ENCODE measurements at regions not wholly inside any gene's neighbourhood (a gene's known extent, or its start where the extent isn't known, plus 50 kb on each side); places are given as distances from the start of the nearest gene placed in this dataset.

GRCh38 chr5:136731241-136731900 is 366.0 kb upstream of the TRPC7 start:
- ChIA-PET POLR2A (no interaction called here), CTCF (no interaction called here)
- no peak overlapping the region for H3K4me3 ChIP-seq (ENCODE audit: low read depth, low read length)
- H3K9me3 ChIP-seq (ENCODE audit: control insufficient read depth, insufficient read depth, low read length), result peaks cover 12% of the 10 kb centered on the region
- H3K27ac ChIP-seq (ENCODE audit: low read depth, low read length), result no peak overlapping the region
- TF ChIP-seq CTCF (IDR thresholded peaks at IDR 0.05; ENCODE audit: low read depth, low read length), result no peak
- no peak for DNase-seq (ENCODE audit: low read depth, low spot score)
- no peaks in the 10 kb centered on the region for H3K27me3 ChIP-seq (ENCODE audit: control insufficient read depth, insufficient read depth, low read length)

GRCh38 chr5:136730426-136730825 is 365.1 kb upstream of the TRPC7 start:
- POLR2A ChIA-PET, result no interaction called here
- DNase-seq (ENCODE audit: low read depth, low spot score), result no peak
- Histone ChIP-seq H3K4me3 (ENCODE audit: low read depth, low read length) (no peak overlapping the region), H3K9me3 (ENCODE audit: control insufficient read depth, insufficient read depth, low read length) (peaks cover 12% of the 10 kb centered on the region), H3K27ac (ENCODE audit: low read depth, low read length) (no peak overlapping the region), H3K27me3 (ENCODE audit: control insufficient read depth, insufficient read depth, low read length) (no peaks in the 10 kb centered on the region)
- no peak for TF ChIP-seq CTCF (IDR thresholded peaks at IDR 0.05; ENCODE audit: low read depth, low read length)
- CTCF ChIA-PET, result no interaction called here

- no peaks in the 10 kb centered on the region for H3K27me3 ChIP-seq (ENCODE audit: control insufficient read depth, insufficient read depth, low read length)
- TF ChIP-seq CTCF (IDR thresholded peaks at IDR 0.05; ENCODE audit: low read depth, low read length), result no peak
- no peak overlapping the region for H3K4me3 ChIP-seq (ENCODE audit: low read depth, low read length)
- ChIA-PET POLR2A (no interaction called here), CTCF (no interaction called here)
- H3K27ac ChIP-seq (ENCODE audit: low read depth, low read length), result no peak overlapping the region
- H3K9me3 ChIP-seq (ENCODE audit: control insufficient read depth, insufficient read depth, low read length), result peaks cover 12% of the 10 kb centered on the region
- no peak for DNase-seq (ENCODE audit: low read depth, low spot score)
Measured at GRCh38 chr5:136729901-136730355, 364.6 kb upstream of the TRPC7 start.

- H3K4me3 ChIP-seq (ENCODE audit: low read depth, low read length), result no peak overlapping the region
- no peak for TF ChIP-seq CTCF (IDR thresholded peaks at IDR 0.05; ENCODE audit: low read depth, low read length)
- no peak for DNase-seq (ENCODE audit: low read depth, low spot score)
- H3K27me3 ChIP-seq (ENCODE audit: control insufficient read depth, insufficient read depth, low read length), result no peaks in the 10 kb centered on the region
- CTCF ChIA-PET, result no interaction called here
- H3K9me3 ChIP-seq (ENCODE audit: control insufficient read depth, insufficient read depth, low read length), result peaks cover 6% of the 10 kb centered on the region
- POLR2A ChIA-PET, result no interaction called here
- no peak overlapping the region for H3K27ac ChIP-seq (ENCODE audit: low read depth, low read length)
Measured at GRCh38 chr5:136726506-136726905, 361.2 kb upstream of the TRPC7 start.

GRCh38 chr5:136724161-136724560 is 358.8 kb upstream of the TRPC7 start:
- no peak overlapping the region for H3K4me3 ChIP-seq (ENCODE audit: low read depth, low read length)
- H3K27me3 ChIP-seq (ENCODE audit: control insufficient read depth, insufficient read depth, low read length), result no peaks in the 10 kb centered on the region
- ChIA-PET POLR2A (no interaction called here), CTCF (no interaction called here)
- H3K9me3 ChIP-seq (ENCODE audit: control insufficient read depth, insufficient read depth, low read length), result peaks cover 6% of the 10 kb centered on the region; the same call in 1 of the 2 replicates
- DNase-seq (ENCODE audit: low read depth, low spot score), result no peak
- no peak for TF ChIP-seq CTCF (IDR thresholded peaks at IDR 0.05; ENCODE audit: low read depth, low read length)
- H3K27ac ChIP-seq (ENCODE audit: low read depth, low read length), result no peak overlapping the region
